GM18951 (cell line): ENCODE measurements at regions not wholly inside any gene's neighbourhood (a gene's known extent, or its start where the extent isn't known, plus 50 kb on each side); places are given as distances from the start of the nearest gene placed in this dataset.

Experiments used
- POLR2A ChIP-seq: IDR thresholded peaks from 4 replicates; pipeline ENCODE4 v1.6.1; 2011; ENCODE audit warnings: mild to moderate bottlenecking; ENCODE audit not compliant: insufficient read length, insufficient read depth; ENCODE audit errors: extremely low read depth
- in situ Hi-C: fragments of 300-500 bp; cut with MboI; formaldehyde crosslinking; loops from one replicate; pipeline ENCODE4 v1.12.0; 2022; ENCODE audit warnings: low sequenced_read_pairs, mixed read lengths, inconsistent platforms; ENCODE audit not compliant: unreplicated experiment

GRCh38 chr15:66901336-66902100 is 163.9 kb upstream of the SMAD3 start:
- in situ Hi-C loops, result no loop called here
- TF ChIP-seq POLR2A, result no peak

GRCh38 chr15:66905185-66905584 is 160.2 kb upstream of the SMAD3 start:
- in situ Hi-C loops, result no loop called here

DNA sequence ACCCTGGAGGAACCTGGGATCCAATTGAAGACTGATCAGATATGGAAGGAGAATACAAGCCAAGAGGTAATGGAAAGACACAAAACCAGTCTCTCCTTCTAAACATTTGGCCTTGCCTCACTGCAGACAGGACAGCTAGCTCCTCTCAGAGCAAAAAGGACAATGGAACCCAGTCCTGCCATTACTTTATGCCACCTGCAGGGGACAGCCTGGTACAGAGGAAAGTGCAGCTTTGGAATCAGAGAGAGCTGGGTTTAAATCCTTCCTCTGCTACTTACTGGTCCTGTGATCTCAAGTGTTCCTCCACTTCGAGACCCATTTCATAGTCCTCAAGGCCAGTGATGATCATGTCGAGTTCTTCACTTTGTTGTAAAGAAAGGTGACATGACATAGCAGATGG is 159.4 kb upstream of the SMAD3 start:
- in situ Hi-C loops, result no loop called here
- TF ChIP-seq POLR2A, result no peak

More at GRCh38 chr15:66905185-66905584, 160.2 kb upstream of the SMAD3 start:
- no peak for TF ChIP-seq POLR2A

- no peak for TF ChIP-seq POLR2A
- in situ Hi-C loops, result no loop called here
These were observed 158.5 kb upstream of the SMAD3 start for GRCh38 chr15:66906668-66907614.

DNA sequence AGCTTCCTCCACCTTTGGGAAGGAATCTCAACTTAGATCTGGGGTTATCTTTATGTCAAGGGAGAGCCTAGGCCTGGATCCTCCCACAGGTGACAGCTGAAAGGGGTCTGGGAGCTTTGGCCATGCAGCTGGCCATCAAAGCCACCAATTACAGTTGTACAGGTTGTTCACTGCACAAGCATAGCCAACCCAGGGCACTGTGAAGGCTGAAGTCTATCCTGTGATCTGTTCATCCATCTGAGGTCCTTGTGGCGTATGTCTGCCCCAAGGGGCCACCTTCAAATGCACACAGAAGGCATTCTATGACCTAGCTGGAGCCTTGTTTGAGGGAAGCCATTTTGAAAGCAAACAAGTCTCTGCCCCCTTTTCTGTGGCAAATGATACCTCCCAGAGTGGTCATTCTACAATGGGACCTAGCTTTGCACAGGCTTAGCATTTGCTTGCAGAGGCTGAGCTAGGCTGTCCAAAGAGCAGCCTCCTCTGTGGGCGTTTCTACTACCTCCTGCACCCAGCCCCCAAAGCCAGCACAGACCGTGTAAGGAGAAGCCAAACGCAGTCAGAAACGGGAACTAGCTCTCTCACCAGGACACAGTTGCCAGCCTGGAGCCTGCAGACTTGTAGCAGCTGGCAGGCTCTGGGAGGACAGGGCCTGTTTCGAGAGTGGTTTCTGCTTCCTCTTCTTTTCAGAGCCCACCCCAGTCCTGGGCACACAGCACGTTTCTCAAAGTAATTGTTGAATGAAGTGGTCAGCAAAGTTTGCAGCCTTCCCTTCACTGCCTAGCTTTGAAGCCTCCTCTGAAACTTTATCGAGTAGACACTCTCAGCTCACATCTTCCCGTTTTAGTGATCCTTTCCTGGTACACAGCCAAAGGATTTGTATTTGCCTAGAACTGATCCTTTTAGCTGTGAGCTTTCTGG is 157.3 kb upstream of the SMAD3 start:
- no peak for TF ChIP-seq POLR2A
- in situ Hi-C loops, result no loop called here

DNA sequence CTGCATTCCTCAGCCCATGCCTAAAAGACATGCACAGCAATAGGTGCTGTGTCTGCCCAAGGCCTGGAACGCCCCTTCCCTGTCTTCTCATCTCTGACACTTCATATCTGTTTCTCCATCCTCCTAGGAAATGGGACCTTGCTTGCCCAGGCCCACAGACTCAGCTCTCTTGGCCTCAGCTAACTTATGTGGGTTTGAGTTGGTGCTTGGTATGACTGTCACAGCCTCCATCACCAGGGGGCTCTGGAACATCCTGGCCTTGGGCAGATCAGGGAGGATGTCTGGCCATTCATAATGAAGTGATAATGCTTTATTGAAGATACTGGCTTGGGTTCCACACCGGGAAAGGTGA is 156.7 kb upstream of the SMAD3 start:
- in situ Hi-C loops, result no loop called here

GRCh38 chr15:66909381-66909890 is 156.0 kb upstream of the SMAD3 start:
- TF ChIP-seq POLR2A, result no peak
- in situ Hi-C loops, result no loop called here

More for the DNA sequence above, 156.7 kb upstream of the SMAD3 start:
- TF ChIP-seq POLR2A, result no peak

DNA sequence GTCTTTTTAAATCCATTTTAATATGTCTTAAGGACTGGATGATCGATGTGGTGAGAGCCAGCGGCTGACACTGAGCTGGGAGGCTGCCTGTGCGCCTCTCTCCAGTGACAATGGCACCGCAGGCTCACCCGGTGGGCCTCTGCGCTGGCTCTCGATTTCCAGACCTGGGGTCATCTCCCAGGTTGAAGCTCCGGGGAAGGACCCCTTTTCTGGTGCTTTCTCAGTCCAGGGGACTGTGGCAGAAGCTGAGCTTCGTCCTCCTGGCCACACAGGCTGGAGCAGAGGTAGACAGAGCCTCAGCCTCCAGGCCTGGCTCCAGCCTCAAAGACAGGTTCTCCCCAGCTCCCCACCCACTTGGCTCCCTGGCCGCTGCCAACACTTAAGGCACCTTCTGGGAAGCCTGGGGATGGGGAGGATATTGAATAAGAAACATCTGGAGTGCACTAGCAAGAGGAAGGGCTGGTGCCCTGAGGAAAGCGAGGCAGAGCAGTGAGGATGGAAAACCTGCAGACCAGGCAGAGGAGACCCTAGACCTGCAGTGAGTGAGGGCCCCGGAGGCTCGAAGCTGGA is 154.2 kb upstream of the SMAD3 start:
- in situ Hi-C loops, result no loop called here
- no peak for TF ChIP-seq POLR2A

DNA sequence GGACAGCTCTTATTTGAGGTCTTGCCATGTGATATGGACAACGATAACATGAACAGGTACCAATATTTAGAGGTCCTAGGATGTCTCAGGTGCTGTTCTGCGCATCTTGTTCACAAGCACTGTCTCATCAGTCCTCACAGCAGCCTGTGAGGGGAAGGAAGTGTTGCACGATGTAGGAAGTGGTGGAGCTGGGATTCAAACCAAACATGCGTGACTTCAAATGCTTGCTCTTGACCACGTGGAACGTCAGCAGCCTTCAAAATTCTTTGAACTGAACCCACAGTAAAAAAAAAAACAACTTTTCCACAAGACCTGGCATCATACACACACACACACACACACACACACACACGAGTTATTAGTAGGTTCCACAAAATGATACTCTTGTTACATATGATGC is 153.4 kb upstream of the SMAD3 start:
- in situ Hi-C loops, result no loop called here
- no peak for TF ChIP-seq POLR2A

- in situ Hi-C loops, result no loop called here
- no peak for TF ChIP-seq POLR2A
These were observed 153.0 kb upstream of the SMAD3 start for GRCh38 chr15:66912441-66912840.

GRCh38 chr15:66917904-66918448 is 147.4 kb upstream of the SMAD3 start:
- no peak for TF ChIP-seq POLR2A
- in situ Hi-C loops, result no loop called here

GRCh38 chr15:66919421-66919820 is 146.0 kb upstream of the SMAD3 start:
- in situ Hi-C loops, result no loop called here
- TF ChIP-seq POLR2A, result no peak
